C4-2B (cell line): ENCODE measurements at regions not wholly inside any gene's neighbourhood (a gene's known extent, or its start where the extent isn't known, plus 50 kb on each side); places are given as distances from the start of the nearest gene placed in this dataset.

Experiments used
- H3K27ac ChIP-seq: fragments of 450-650 bp; 2 replicates; pipeline ENCODE4 v1.5.1; 2017
- CTCF ChIP-seq: fragments of 450-650 bp; conservative IDR thresholded peaks from 2 replicates; pipeline ENCODE4 v1.5.1; 2017; ENCODE audit warnings: mild to moderate bottlenecking
- ZFX ChIP-seq: fragments of 450-650 bp; IDR thresholded peaks from 2 replicates; pipeline ENCODE4 v1.6.1; 2017

GRCh38 chr11:29208117-29208516, 808.7 kb downstream of the KCNA4 start:
- no peak overlapping the region for H3K27ac ChIP-seq
- no peak for TF ChIP-seq ZFX
- TF ChIP-seq CTCF = no peak

- no peak overlapping the region for H3K27ac ChIP-seq
- TF ChIP-seq CTCF (no peak), ZFX (no peak)
These were observed 815.9 kb downstream of the KCNA4 start for GRCh38 chr11:29200791-29201562.

GRCh38 chr11:29190313-29190712, 826.5 kb downstream of the KCNA4 start:
- no peak for TF ChIP-seq CTCF
- no peak for TF ChIP-seq ZFX
- H3K27ac ChIP-seq = no peak overlapping the region

GRCh38 chr11:29187215-29187614, 829.6 kb downstream of the KCNA4 start:
- TF ChIP-seq ZFX (no peak), CTCF (no peak)
- no peak overlapping the region for H3K27ac ChIP-seq

GRCh38 chr11:29184939-29185890, 831.6 kb downstream of the KCNA4 start:
- no peak overlapping the region for H3K27ac ChIP-seq
- no peak for TF ChIP-seq CTCF
- no peak for TF ChIP-seq ZFX

- TF ChIP-seq ZFX = no peak
- H3K27ac ChIP-seq = no peak overlapping the region
These were observed 833.5 kb downstream of the KCNA4 start for GRCh38 chr11:29183301-29183700.

GRCh38 chr11:29173660-29174062, 843.2 kb downstream of the KCNA4 start:
- TF ChIP-seq CTCF (no peak), ZFX (no peak)
- H3K27ac ChIP-seq = no peak overlapping the region
